GM21515 (cell line): ENCODE measurements at regions not wholly inside any gene's neighbourhood (a gene's known extent, or its start where the extent isn't known, plus 50 kb on each side); places are given as distances from the start of the nearest gene placed in this dataset.
"Not testable (repeated sequence)": the region's sequence is repeated elsewhere in the genome, so short reads cannot be mapped to it uniquely, and the experiment has no call there.

Experiments
- ATAC-seq: cut with Tn5 transposase; IDR thresholded peaks from one replicate; pipeline ENCODE4 v1.9.1; 2021; ENCODE audit not compliant: unreplicated experiment

DNA sequence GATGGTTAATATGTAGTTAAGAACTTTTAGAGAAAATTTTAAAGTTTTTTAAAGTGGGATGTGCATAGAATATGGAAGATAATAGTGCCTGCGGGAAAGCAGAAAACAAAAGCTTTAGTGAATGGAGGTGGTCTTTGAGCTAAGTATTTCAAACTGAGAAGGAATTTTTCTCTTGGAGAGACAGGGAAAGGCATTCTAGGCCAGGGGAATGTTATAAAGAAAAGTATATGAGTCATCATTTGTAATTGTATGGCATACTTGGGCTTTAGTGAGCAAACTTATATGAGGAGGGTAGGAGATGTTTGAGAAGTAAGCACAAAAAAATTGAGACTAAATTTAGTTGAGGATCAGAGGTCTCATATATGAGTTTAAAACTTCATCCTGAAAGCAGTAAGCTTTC is 467.0 kb downstream of the PPARGC1A start:
- no peak for ATAC-seq

DNA sequence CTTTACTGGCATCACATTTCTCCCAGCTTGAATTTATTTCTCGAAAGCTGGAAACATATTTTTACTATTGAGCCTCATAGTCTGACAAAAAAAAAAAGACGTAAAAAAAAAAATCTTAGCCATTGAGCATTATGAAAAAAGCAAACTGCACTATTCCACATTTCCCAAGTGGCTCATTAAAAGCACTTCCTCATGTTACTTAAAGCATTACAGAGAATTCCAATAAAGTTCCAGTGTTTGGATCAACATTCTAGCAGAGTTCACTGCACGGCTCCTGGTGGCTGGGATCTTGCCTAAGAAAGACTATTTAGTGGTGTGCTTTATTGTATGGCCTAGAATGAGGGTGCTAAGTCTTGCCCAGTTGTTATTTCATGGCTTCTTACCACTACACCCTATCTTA is 476.2 kb downstream of the PPARGC1A start:
- ATAC-seq = no peak

DNA sequence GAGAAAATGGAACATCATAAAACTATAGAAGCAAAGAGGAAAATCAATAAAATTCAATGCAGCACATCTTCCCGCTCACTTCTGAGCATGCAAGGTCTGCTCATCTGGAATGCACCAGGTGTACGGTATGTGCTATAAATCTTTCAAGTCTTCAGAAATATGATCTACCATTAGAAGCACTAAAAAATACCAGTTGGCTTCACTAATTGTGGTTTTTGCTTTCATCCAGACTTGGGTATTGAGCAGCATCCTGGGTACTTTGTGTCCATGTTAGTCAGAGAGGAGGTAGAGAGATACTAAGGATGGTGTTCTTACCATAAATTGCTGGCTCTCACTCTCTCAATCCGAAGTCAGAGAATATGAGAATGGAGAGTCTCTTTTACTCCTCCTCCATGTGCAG is 477.1 kb downstream of the PPARGC1A start:
- ATAC-seq = no peak

DNA sequence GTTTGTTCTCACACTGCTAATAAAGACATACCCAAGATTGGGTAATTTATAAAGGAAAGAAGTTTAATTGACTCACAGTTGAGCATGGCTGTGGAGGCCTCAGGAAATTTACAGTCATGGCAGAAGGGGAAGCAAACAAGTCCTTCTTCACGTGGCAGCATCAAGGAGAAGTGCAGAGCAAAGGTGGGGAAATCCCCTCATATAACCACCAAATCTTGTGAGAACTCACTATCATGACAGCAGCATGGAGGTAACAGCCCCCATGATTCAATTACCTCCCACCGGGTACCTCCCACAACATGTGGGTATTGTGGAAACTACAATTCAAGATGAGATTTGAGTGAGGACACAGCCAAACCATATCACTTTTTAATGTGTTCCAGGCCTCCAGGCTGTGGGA is 480.9 kb downstream of the PPARGC1A start:
- ATAC-seq = not testable (repeated sequence)

GRCh38 chr4:23401572-23401971 is 488.3 kb downstream of the PPARGC1A start:
- ATAC-seq = no peak

GRCh38 chr4:23392860-23393458 is 496.9 kb downstream of the PPARGC1A start:
- no peak for ATAC-seq

- ATAC-seq = no peak
Observed at GRCh38 chr4:23390246-23390645, 499.6 kb downstream of the PPARGC1A start.

GRCh38 chr4:23388699-23389395 is 501.0 kb downstream of the PPARGC1A start:
- ATAC-seq = no peak

GRCh38 chr4:23388255-23388654 is 501.6 kb downstream of the PPARGC1A start:
- ATAC-seq = no peak

DNA sequence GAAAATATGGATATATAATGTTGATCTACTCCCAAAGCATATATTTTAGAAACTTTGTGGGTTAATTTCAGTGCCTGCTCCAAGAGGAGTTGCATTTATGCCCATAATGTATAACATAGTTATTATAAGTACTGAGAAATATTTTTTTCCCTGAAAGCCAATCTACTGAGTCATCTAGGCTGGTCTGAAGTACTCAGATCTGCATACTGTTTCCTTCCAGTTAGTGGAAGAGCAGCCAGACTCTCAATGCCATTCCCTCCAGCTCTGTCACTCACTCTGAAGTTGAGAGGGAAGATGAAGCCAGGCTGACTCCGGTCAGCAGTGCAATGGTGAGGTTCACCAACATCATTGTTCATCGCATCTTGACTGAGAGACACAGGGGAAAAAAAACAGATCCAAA is 505.1 kb downstream of the PPARGC1A start:
- no peak for ATAC-seq

- ATAC-seq = no peak
Observed at GRCh38 chr4:23382879-23383278, 507.0 kb downstream of the PPARGC1A start.

DNA sequence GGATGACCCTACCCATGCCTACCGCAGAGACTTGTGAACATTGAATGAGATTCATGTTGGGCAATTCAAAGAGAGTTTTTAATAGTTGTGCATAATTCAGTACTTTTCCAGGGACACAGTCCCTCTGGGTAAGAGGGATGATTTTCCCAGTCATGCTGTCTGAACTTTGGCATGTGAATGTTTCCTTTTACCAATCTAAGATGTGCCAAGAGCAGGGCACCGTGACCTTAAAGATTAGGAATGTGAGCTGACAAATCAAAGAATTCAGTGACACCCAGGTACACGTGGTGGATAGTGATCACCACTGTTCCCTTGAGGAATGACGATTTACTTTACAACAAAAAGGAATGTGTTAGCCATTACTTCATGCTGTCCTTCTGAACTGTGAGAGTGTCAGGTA is 515.6 kb downstream of the PPARGC1A start:
- ATAC-seq = no peak

- no peak for ATAC-seq
Observed at GRCh38 chr4:23373261-23373660, 516.6 kb downstream of the PPARGC1A start.

- no peak for ATAC-seq
Observed at GRCh38 chr4:23371533-23371932, 518.3 kb downstream of the PPARGC1A start.

DNA sequence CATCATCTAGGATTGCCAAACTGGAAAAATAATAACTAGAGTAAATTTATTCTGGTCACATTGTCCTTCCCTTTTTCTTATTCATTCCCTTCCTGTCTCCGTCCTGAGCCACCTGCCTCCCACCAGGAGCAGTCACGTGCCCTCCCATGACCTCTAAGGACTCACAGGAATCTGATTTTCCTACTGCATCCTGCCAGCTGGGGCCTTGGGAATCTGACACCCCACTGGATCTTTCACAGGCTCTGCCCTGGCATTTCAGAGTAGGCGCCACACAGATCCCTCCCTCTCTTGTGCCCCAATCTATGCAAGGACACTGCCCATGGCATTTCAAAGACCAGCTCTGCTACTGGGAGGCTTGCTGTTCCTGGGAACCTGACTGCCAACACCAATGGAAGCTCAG is 520.5 kb downstream of the PPARGC1A start:
- ATAC-seq = no peak

- ATAC-seq = no peak
Observed at GRCh38 chr4:23368081-23368697, 521.7 kb downstream of the PPARGC1A start.

DNA sequence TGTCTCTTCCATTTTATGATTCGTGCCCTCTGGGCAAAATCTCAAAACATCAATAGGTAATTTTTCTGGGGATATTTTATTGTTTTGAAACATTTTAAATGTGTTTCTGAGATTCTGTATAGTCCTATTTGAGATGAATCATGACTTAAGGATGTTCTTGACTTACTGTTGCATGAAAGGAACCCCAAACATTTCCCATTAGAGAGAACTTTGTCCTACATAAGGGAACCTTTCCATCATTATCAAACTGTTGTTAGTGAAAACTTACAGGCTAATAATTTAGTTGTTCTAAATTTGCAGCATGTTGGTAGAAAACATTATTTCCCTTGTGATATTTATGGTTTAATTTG is 523.3 kb downstream of the PPARGC1A start:
- ATAC-seq = no peak

GRCh38 chr4:23365871-23366556 is 523.8 kb downstream of the PPARGC1A start:
- ATAC-seq = no peak

GRCh38 chr4:23365086-23365485 is 524.8 kb downstream of the PPARGC1A start:
- ATAC-seq = no peak

DNA sequence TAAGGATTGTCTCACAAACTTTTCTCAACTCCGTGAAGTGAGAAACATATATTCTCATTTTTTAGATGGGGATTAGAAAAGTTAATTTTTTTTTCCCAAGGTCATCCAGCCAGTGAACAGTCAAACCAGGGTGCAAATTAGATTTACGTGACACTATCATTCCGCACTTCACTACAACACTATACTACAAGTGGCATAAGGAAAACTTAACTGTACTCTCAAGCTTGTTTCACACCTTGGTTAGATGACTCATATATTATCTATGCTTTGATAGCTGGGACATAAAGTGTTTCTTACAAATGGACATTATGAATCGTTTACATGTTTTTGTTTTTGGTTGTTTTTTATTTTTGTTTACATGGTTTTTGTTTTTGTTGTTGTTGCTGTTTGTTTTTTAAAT is 525.7 kb downstream of the PPARGC1A start:
- ATAC-seq = no peak

GRCh38 chr4:23361453-23361852 is 528.4 kb downstream of the PPARGC1A start:
- no peak for ATAC-seq

DNA sequence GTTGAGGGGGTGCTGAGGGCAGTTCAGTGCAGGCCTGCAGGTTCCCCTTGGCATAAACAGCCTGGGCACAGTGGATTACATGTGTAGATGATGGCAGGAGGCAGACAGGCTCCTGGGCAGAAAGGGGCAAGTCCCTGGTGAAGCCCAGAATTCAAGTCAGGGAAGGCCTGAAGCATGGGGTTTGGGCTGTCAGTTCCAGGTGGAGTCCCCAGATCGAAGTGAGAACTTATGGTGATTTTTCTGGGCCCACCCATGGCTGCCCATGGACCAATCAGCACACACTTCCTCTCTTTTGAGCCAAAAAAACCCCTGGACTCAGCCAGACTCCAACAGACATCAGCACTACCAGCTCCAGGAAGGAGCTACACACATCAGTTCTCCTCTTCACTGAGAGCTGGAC is 529.1 kb downstream of the PPARGC1A start:
- ATAC-seq = no peak
